COLO668 (cell line): ENCODE measurements at regions not wholly inside any gene's neighbourhood (a gene's known extent, or its start where the extent isn't known, plus 50 kb on each side); places are given as distances from the start of the nearest gene placed in this dataset.
"Not testable (repeated sequence)": the region's sequence is repeated elsewhere in the genome, so short reads cannot be mapped to it uniquely, and the experiment has no call there.

ENCODE experiments used
- DNase-seq: peaks from one replicate; lab custom pipeline; 2025; ENCODE audit not compliant: unreplicated experiment; lab: John Stamatoyannopoulos, UW

GRCh38 chr1:10938741-10939417, 73.6 kb upstream of the TARDBP start:
- no peak for DNase-seq

GRCh38 chr1:10939654-10940450, 72.6 kb upstream of the TARDBP start:
- no peak for DNase-seq

- DNase-seq: no peak
These were observed 72.0 kb upstream of the TARDBP start for GRCh38 chr1:10940451-10940804.

- DNase-seq: no peak
These were observed 71.6 kb upstream of the TARDBP start for GRCh38 chr1:10940838-10941237.

GRCh38 chr1:10941891-10942541, 70.4 kb upstream of the TARDBP start:
- peak; percentile 69 for DNase-seq

GRCh38 chr1:10942542-10942912, 69.9 kb upstream of the TARDBP start:
- no peak for DNase-seq

GRCh38 chr1:10943041-10943440, 69.4 kb upstream of the TARDBP start:
- no peak for DNase-seq

- peak; percentile 87 for DNase-seq
These were observed 68.3 kb upstream of the TARDBP start for GRCh38 chr1:10943991-10944730.

- no peak for DNase-seq
These were observed 66.4 kb upstream of the TARDBP start for GRCh38 chr1:10945991-10946509.

GRCh38 chr1:10947181-10947580, 65.3 kb upstream of the TARDBP start:
- DNase-seq: no peak

- DNase-seq: no peak
These were observed 64.6 kb upstream of the TARDBP start for GRCh38 chr1:10947691-10948462.

- DNase-seq: no peak
These were observed 64.0 kb upstream of the TARDBP start for GRCh38 chr1:10948463-10948775.

GRCh38 chr1:10950316-10951172, 61.9 kb upstream of the TARDBP start:
- DNase-seq: no peak

- not testable (repeated sequence) for DNase-seq
These were observed 61.2 kb upstream of the TARDBP start for GRCh38 chr1:10951298-10951697.

GRCh38 chr1:10951961-10952360, 60.5 kb upstream of the TARDBP start:
- no peak for DNase-seq

- DNase-seq: no peak
These were observed 58.8 kb upstream of the TARDBP start for GRCh38 chr1:10953505-10954193.

- no peak for DNase-seq
These were observed 55.3 kb upstream of the TARDBP start for GRCh38 chr1:10957133-10957532.

GRCh38 chr1:10958614-10959013, 53.8 kb upstream of the TARDBP start:
- DNase-seq: peak; percentile 99
